ENCODE measurements at regions not wholly inside any gene's neighbourhood (a gene's known extent, or its start where the extent isn't known, plus 50 kb on each side); places are given as distances from the start of the nearest gene placed in this dataset.

GRCh38 chr1:73953586-73953985, 244.4 kb downstream of the LRRIQ3 start:
- no peak for DNase-seq (ENCODE audit: low spot score)

GRCh38 chr1:73953186-73953585, 244.8 kb downstream of the LRRIQ3 start:
- no peak for DNase-seq (ENCODE audit: low spot score)

- no peak for DNase-seq (ENCODE audit: low spot score)
Measured at GRCh38 chr1:73948055-73948454, 249.9 kb downstream of the LRRIQ3 start.

DNA sequence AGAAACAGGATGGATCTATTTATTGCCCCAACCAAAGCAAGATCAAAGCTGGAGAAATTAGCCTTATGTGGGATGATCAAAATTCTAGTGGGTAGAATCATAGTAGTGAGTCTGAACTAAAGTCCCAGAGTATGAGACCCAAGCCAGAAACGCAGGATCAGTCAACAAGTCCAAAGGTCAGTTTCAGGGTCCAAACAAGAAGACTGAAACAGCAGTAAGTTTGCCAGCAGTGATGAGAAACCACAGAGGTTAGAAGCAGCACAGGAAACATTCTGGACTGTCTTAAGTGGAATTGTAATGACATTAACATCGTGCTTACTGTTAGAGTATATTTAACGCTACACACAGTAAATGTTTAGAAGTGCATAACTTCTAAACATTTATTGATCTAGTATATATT, 251.0 kb downstream of the LRRIQ3 start:
- DNase-seq (ENCODE audit: low spot score) = peak; percentile 14

DNA sequence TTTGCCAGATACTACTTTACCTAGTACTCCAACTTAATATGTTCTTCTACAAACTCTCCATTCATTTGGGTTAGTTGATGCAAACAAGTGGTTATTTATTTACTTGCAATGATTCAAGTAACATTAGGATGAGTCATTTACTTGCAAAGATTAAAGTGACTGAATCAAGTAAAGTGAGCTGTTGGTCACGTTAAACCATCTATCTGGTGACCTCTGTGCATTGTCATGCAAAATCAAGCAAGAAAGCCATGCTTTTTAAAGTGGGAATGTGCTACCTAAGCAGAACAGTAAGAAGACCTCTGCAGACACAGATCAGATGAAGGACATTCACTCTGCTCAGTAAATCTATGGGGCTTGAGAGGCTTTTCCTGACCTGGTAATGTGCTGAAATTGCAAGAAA, 254.7 kb downstream of the LRRIQ3 start:
- DNase-seq (ENCODE audit: low spot score) = no peak

DNA sequence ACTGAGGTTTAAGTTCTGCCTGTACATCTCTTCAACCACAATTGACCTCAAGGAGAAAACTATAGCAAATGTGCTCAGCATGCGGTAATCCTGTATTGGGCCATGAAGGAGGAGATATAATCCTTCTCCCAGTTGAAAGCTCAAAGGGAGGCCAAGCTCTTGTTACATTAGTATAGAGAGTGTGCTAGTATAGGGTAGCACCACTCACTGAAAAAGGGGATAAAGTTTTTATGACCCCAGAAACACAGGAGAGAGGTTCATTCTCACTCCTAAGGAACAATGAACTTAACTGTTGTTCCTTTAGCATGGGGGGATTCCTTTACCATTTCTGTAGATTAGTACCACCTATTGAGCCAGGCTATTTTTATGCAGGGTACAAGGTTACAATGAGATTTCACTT, 267.7 kb downstream of the LRRIQ3 start:
- no peak for DNase-seq (ENCODE audit: low spot score)

GRCh38 chr1:73914951-73915350, 283.0 kb downstream of the LRRIQ3 start:
- no peak for DNase-seq (ENCODE audit: low spot score)

- DNase-seq (ENCODE audit: low spot score) = no peak
Measured at GRCh38 chr1:73913025-73913424, 285.0 kb downstream of the LRRIQ3 start.

- DNase-seq (ENCODE audit: low spot score) = no peak
Measured at GRCh38 chr1:73911849-73912248, 286.1 kb downstream of the LRRIQ3 start.

GRCh38 chr1:73910466-73910865, 287.5 kb downstream of the LRRIQ3 start:
- no peak for DNase-seq (ENCODE audit: low spot score)

DNA sequence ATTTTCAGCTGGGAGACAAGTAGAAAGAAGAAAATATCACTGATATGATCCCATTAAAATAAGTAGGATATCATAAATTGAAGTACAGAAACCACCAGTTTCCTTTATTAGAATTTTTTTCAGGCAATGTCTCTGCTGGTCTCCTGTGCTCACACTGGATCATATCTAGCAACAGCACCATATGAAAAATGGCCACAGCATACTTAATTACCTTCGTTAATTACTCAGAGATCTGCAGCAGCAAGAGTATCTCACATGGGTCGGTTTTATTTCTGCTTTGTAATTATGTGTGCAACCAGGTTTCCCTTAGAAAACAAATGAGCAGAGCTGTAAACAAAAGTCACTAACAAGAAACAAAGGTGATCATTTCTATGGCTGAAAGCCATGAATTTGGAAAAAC, 287.9 kb downstream of the LRRIQ3 start:
- no peak for DNase-seq (ENCODE audit: low spot score)

DNA sequence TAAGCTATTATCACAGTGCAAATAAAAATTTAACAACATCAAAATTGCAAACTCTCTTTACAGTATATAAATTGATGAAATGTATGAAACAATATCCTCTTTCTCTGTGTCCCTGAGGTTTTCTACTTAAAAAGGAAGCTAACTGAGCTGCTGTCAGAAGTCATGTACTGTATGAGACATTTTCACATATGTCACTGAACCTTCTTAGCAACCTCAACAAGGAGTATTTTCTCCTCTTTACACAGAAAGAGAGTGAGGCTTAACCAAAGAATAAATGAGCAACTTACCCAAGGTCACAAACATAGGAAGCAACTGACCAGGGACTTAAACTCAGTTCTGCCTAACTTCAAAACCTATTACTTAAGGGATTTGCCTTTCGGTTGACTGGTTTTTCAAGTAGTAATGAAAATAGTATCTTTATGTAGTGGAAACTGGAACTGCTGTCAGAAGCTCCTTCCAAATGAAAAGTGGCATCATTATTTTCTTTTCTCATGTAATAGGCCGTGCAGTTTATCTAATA, 288.9 kb downstream of the LRRIQ3 start:
- no peak for DNase-seq (ENCODE audit: low spot score)

GRCh38 chr1:73907051-73907450, 290.9 kb downstream of the LRRIQ3 start:
- no peak for DNase-seq (ENCODE audit: low spot score)

DNA sequence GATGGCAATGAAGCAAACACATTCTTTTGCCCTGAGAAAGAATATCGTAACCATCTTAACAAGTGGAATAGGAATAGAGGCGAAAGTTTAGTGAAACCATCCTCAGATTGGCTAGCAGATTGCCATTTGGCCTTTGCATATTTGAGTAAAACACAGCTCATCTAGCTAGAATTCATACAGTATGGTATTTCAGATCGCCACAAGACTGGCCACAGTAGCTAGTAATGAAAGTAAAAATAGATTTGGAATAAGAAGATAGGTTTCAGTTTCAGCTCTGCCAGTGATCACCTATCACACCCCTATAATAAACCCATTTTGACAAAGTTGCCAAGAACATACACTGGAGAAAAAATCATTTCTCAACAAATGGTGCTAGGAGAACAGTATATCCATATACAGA, 294.9 kb downstream of the LRRIQ3 start:
- no peak for DNase-seq (ENCODE audit: low spot score)

DNA sequence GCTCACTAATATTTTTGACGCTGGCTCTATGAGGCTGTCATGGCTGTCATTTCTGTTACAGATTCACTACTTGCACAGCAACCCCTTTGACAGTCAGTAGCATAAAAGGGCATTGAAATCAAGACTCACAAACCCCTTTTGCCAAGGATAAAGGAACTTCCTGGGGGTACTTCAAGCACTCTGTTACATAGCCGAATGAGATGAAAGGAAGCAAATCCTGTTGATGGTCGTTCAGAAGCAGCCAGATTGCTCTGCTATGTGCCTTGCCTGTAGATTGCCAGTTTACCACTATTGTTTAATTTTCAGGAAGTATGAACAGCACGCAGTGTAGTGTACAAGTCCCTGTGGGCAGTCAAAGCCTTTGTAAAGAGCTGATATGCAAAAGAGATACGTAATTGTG, 296.2 kb downstream of the LRRIQ3 start:
- no peak for DNase-seq (ENCODE audit: low spot score)

DNA sequence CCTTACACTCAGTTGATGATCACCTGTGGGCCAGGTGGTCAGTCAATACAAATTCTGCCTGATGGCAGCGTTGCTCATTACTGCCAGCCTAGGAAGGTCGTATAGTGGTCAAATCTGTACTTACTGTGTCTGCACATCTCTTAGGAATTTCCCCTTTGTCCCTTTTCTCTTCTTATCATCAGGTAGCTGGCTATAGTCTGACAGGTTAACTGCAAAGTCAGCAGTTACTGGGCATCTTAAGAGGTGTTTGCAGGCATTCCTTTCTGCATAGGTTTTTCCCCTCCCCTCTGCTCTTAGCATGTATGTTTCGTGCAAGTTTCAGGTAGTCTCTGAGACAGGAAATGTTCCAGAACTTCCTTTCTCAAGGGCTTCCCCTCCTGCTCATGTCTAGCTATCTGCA, 298.7 kb downstream of the LRRIQ3 start:
- no peak for DNase-seq (ENCODE audit: low spot score)

DNA sequence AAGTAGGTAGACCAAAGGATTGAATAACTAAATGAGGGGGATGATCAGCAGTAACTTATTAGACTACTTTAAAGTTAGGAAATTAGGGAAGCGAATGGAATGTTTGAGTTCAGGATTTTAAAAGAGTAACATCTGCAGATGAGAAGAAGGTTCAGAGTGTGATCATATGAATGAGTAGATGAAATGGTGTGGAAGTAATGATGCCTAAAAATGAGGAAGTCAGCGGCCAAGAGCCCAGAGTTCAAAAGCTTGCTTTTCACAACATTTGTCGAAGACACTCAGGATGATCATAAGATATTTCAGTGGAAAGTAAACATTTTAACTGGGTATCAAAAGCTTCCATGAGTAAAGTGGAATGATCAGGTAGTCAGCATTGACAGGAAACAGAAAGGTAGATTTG, 299.4 kb downstream of the LRRIQ3 start:
- DNase-seq (ENCODE audit: low spot score) = no peak

GRCh38 chr1:73887412-73887811, 310.6 kb downstream of the LRRIQ3 start:
- DNase-seq (ENCODE audit: low spot score) = no peak

- no peak for DNase-seq (ENCODE audit: low spot score)
Measured at GRCh38 chr1:73886716-73887115, 311.3 kb downstream of the LRRIQ3 start.

DNA sequence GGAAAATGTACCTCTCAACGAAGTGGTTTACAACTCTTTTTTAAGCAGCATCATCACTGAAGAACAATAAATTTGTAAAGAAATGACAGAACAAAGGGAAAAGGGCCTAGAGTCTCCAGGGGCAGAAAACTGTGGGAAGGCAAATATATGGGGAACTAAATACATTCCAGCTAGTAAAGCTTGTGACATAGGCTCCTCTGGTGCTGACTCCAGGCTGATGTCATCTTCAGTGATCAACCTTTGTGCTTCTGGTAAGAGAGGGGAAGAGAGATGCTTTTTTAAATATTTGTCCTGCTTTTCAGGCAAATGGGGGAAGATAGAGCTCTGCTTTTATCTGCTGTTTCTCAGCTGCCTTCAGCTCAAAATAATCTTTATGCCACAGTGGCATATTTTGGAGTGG, 323.2 kb downstream of the LRRIQ3 start:
- DNase-seq (ENCODE audit: low spot score) = no peak

- no peak for DNase-seq (ENCODE audit: low spot score)
Measured at GRCh38 chr1:73868810-73869336, 329.1 kb downstream of the LRRIQ3 start.

DNA sequence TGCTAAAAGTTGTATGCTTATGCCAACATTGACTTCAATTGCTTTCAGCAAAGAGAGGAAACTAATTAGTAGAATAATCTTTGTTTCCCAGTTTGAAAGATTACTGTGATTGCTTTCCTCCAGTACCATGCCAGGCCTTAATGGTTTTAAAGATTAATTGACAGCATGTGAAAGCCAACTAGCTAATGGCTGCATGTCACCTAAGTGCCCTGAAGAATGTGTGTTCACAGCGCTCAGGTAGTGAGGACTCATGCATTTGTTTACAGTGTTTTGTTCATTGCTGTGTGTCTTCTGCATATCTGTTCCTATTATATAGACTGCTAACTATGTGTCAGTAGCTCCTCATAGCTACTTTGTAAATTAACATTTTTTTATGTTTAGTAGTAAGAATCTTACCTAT, 335.6 kb downstream of the LRRIQ3 start:
- DNase-seq (ENCODE audit: low spot score) = no peak

GRCh38 chr1:73860421-73860950, 337.5 kb downstream of the LRRIQ3 start:
- no peak for DNase-seq (ENCODE audit: low spot score)

DNA sequence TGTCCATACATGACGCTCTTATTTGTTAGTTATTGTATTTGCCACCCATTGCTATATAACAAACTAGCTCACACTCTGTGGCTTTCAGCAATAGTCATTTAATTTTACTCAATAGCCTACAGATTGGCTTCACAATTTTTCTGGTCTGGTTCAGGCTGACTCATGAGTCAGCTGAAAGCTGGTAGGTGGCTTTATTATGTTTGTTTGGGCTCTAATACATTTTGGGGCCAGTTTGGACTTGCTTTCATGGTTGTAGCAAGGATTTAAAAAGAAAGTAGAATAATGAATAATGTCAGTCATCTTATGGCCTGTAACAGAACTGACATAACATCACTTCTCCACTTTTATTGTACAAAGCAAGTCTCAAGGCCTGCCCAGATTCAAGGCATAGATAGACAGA, 338.7 kb downstream of the LRRIQ3 start:
- no peak for DNase-seq (ENCODE audit: low spot score)
